ENCODE measurements at regions not wholly inside any gene's neighbourhood (a gene's known extent, or its start where the extent isn't known, plus 50 kb on each side); places are given as distances from the start of the nearest gene placed in this dataset.

GRCh38 chr5:82396871-82397514, 118.8 kb upstream of the RPS23 start:
- peak; percentile 89 for DNase-seq (ENCODE audit: low spot score)

GRCh38 chr5:82396396-82396795, 118.2 kb upstream of the RPS23 start:
- no peak for DNase-seq (ENCODE audit: low spot score)

GRCh38 chr5:82393951-82394350, 115.8 kb upstream of the RPS23 start:
- DNase-seq (ENCODE audit: low spot score): no peak

GRCh38 chr5:82390088-82390487, 111.9 kb upstream of the RPS23 start:
- DNase-seq (ENCODE audit: low spot score): no peak

GRCh38 chr5:82389347-82389746, 111.2 kb upstream of the RPS23 start:
- DNase-seq (ENCODE audit: low spot score): no peak

- peak; percentile 76 for DNase-seq (ENCODE audit: low spot score)
Measured at GRCh38 chr5:82388181-82388580, 110.0 kb upstream of the RPS23 start.

DNA sequence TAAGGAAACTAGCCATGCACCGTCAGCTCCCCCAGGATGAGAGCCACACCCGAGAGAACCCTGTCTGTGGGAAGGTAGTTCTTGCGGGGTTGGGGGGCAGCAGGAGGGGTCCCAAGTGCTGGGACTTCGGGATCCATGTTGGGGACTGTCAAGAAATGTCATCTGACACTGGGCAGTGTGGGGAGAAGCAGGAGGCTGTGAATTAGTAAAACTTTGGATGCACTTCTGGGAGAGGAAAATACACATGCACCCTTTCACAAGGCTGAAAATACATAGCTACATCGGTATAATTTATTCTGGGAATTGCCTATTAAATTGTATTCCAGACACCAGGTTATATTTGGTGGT, 109.6 kb upstream of the RPS23 start:
- no peak for DNase-seq (ENCODE audit: low spot score)

- DNase-seq (ENCODE audit: low spot score): no peak
Measured at GRCh38 chr5:82387001-82387818, 109.1 kb upstream of the RPS23 start.

GRCh38 chr5:82386576-82386975, 108.4 kb upstream of the RPS23 start:
- no peak for DNase-seq (ENCODE audit: low spot score)

- peak; percentile 27 for DNase-seq (ENCODE audit: low spot score)
Measured at GRCh38 chr5:82384034-82384750, 106.0 kb upstream of the RPS23 start.

- DNase-seq (ENCODE audit: low spot score): no peak
Measured at GRCh38 chr5:82381591-82381990, 103.4 kb upstream of the RPS23 start.

GRCh38 chr5:82376307-82376706, 98.2 kb upstream of the RPS23 start:
- DNase-seq (ENCODE audit: low spot score): no peak

DNA sequence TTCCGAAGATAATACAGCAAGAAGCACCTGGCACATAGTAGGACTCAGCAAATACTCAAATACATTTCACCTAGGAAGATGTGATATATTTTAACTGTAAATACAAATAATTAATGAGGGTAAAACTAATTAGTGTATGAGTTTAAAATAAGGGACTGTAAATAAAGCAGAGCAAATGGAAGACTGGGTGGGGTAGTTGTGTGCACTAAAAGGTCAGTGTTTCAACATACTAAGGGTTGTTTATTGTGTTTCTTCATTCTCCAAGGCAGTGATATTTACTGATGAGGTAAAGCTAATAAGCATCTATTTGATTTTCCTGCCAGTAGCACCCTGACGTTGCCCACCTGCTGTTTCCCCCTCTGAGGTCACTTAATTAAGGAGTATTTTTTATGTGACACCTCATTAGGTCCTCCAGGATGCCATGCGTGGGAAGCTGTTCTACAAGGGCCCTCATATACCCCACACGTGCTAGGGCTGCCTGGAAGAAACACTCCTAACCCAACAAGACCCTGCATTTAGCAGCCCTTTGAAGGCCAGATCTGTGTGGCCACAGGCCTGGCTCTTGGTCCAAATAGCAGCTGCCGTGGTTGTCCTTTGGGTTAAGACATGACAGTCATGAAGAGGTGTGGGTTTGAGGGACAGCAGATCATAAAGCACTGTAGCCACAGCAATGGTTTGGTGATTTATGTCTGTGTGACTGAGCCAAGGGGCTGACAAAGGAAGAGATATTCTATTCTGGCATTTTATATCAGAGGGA, 97.5 kb upstream of the RPS23 start:
- no peak for DNase-seq (ENCODE audit: low spot score)

DNA sequence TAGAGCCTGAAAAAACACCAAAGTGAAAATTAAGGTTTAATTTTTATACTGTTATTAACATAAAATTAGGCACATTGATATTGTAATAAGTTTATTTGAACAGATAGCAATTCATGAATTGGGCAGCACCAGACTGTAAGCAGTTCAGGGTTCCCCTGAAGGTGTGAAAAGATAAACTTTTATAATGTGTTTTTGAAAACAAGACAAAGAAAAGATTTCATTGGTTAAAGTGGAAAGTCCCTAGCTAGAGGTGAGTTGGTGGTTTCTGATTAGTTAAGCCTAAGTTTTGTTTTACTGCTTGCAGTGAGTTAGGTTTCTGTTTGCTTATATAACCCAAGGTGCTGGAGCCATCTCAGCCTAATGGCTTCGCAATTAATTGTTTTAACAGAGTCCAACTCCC, 96.5 kb upstream of the RPS23 start:
- DNase-seq (ENCODE audit: low spot score): no peak

GRCh38 chr5:82367930-82368329, 89.8 kb upstream of the RPS23 start:
- no peak for DNase-seq (ENCODE audit: low spot score)

GRCh38 chr5:82365744-82366228, 87.6 kb upstream of the RPS23 start:
- no peak for DNase-seq (ENCODE audit: low spot score)

DNA sequence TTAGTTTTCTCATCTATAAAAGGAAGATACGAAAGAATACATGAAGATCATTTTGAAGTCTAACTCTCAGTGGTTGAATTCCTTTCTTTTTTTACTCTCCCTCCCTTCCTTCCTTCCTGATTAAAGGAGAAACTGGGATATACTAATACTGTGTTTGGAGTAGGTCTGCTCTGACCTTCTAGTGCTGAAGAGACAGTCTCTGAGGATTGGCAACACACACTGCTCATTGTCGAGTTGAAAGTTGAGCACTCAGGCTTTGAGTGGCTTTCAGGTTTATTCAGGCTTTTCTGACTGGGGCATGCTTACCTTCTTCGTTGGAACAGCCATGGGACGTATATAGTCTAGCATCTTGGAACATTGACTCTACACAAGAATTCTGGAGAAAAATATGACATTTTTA, 86.9 kb upstream of the RPS23 start:
- DNase-seq (ENCODE audit: low spot score): no peak

DNA sequence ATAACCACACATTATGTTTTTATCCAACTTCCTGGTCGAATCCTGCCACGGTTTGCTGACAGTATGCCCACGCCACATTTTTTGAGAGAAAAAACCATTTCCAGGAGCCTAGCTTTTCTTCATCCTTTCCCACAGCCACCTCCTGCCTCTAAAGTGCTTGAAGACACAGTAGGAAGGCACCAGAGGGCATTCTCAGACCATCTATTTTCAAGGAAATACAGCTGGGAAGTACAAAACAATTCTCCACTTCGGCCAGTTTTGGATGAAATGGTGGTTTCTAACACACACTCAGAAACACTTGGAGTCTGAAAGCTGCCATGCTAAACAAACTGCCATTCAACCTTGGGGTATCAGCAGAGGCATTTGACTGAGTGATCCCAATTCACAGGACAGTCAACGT, 86.3 kb upstream of the RPS23 start:
- DNase-seq (ENCODE audit: low spot score): peak; percentile 64

DNA sequence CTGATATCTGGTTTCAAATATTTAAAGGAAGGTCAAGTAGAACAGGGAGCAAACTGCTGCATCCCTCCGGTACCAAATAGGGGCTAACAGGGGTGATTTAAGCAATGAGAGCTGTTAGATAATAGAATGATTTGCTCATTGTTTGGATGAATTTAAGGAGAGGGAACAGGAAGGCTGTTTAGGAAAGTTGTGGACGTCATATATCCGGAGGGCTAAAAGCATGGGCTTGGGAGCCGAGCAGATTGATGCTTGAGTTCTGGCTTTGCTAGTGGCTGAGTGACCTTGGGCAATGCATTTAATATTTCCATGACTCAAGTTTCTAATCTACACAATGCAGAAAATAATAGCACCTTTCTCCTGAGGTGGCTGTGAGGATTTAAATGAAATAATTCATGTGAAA, 85.4 kb upstream of the RPS23 start:
- no peak for DNase-seq (ENCODE audit: low spot score)

GRCh38 chr5:82362636-82363035, 84.5 kb upstream of the RPS23 start:
- DNase-seq (ENCODE audit: low spot score): no peak

GRCh38 chr5:82360022-82360421, 81.9 kb upstream of the RPS23 start:
- no peak for DNase-seq (ENCODE audit: low spot score)

GRCh38 chr5:82359272-82359671, 81.1 kb upstream of the RPS23 start:
- DNase-seq (ENCODE audit: low spot score): no peak
